Midbrain (tissue), 1 donor: ENCODE measurements at regions not wholly inside any gene's neighbourhood (a gene's known extent, or its start where the extent isn't known, plus 50 kb on each side); places are given as distances from the start of the nearest gene placed in this dataset.

Experiments
- DNase-seq: peaks from one replicate; lab custom pipeline; 2025; lab: John Stamatoyannopoulos, UW

DNA sequence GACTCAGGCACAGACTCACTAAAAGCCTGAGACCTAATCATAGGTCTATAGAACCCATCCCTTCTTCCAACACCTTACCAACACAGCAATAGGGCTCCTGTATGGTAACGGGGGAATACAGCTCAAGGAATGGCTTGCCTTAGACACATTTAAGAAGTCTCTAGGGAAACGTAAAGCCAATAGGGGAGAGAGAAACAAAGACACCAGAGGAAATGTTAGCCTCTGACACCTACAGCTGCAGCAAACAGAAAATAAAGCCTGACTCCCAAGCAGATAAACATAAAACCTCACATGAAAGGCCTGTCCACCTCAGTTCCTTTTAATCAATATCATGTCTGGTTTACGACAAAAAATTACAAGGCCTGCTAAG lies 51.1 kb upstream of the NCOA1 start:
- no peak for DNase-seq

DNA sequence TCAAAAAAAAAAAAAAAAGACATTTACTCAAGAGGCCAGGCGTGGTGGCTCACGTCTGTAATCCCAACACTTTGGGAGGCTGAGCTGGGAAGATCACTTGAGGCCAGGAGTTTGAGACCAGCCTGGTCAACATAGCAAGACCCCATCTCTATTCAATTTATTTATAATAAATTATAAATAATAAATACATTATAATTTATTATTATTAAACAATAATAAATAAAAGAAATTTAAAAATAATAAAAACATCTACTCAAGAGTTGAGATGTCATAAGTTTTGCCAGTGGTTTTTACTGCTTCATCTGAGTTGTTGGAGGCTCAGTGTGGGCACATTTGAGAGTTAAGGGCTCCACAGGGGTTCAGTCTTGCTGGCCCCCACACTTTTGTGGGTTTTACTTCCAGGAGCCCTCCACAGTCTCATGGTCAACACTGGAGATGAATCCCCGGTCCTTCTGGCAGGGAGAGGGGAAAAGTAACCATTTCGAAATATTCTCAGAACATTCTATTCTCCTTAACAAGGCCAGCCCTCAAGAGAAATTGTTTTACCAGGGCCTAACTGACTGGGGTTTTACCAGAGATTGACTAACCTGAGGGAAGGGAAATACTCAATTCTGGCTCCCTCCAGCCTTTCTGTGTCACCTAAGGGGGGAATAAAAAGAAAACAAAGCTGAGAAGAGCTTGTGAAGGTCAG lies 51.6 kb upstream of the NCOA1 start:
- DNase-seq: no peak

GRCh38 chr2:24438106-24438505 lies 52.9 kb upstream of the NCOA1 start:
- DNase-seq: no peak

DNA sequence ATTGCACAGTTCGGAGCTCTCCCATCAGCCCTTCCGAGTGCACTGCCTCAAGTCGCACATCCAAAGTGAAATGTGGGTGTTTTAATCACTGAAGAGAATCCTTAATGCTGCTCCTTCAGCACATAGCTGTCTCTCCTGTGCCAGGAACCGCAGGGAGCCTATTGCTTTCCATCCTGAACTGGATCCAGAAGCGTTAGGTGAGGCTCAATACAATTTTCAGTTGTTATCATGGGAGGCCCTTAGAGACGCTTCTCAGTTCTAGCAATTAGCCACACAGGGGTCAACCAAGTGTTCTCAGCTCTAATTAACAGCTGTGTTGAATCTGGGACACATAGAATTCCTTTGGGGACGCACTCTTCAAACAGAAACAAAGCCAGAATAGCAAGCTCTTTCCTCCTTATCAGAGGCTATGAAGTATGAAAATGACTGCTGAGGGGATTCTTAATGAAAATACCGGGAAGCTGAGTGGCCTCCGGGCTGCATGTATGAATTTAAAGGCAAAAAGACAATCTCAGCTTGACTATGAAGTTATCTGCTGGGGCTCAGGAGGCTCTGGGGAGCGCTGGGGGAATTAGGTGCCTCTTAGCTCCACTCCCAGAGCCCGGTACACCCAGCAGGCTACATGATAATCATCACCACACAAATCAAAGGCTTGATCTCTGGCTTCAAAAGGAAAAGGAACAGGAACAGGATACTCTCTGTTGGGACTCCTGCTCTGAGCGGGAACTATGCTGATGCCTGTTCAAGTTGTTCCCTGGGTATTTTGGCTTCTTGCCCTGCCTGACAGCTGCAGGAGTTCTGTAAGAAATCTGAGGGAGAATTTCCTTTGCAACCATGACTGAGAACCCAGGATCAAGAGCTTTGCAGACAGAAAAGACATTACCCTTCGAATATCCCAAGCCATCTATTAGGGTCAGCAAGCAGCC lies 55.4 kb upstream of the NCOA1 start:
- peak; percentile 58 for DNase-seq

DNA sequence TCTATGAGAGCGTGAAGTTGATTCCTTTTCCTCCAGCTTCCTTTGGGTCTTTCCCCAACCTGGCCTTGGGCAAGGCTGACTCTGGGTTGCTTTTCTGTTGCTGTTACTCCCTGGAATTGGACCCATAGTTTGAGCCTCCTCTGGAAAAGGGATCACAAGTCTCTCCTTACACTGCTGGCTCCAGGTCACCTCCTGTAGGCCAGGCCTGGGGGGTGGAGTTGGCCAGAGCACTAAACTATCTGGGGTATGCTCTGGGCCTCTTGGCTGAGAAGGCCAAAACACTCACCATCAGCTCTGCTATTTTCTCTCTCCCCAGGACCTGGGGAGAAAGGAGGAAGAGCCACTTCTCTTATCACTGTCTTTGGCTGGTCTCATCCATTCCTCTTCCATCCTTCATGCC lies 56.5 kb upstream of the NCOA1 start:
- DNase-seq: no peak

DNA sequence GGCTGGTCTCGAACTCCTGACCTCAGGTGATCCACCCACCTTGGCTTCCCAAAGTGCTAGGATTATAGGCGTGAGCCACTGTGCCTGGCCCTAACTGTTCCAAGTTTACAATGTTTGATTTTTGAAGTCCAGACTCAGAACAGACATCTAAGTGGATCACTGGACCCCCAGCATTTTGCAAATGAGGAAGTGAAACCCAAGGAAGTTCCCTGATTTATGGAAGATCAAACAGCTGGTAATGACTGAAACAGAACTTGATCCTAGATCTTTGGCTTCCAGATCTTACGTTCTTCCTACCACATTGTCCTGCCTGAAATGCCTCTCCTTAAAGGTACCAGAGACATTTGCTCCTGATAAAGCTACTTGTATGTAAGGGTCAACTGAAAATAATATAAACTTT lies 58.3 kb upstream of the NCOA1 start:
- no peak for DNase-seq

DNA sequence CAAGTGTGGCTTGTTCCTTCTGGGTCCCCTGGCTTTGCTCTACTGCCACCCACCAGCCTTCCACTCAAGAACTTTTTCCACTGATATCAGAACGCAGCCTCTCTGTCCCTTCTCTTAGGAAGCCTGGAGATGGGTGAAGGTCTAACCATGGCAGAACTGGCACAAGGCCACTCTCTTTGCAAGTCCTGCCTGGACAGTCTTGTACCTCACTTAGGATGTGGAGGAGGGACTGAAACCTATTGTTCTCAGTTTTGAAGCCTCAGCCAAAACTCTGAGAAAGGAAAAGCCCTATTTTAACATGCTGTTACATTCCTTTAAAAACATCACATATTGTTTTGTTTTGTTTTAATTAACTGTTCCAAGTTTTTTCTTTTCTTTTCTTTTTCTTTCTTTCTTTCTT lies 58.9 kb upstream of the NCOA1 start:
- no peak for DNase-seq

DNA sequence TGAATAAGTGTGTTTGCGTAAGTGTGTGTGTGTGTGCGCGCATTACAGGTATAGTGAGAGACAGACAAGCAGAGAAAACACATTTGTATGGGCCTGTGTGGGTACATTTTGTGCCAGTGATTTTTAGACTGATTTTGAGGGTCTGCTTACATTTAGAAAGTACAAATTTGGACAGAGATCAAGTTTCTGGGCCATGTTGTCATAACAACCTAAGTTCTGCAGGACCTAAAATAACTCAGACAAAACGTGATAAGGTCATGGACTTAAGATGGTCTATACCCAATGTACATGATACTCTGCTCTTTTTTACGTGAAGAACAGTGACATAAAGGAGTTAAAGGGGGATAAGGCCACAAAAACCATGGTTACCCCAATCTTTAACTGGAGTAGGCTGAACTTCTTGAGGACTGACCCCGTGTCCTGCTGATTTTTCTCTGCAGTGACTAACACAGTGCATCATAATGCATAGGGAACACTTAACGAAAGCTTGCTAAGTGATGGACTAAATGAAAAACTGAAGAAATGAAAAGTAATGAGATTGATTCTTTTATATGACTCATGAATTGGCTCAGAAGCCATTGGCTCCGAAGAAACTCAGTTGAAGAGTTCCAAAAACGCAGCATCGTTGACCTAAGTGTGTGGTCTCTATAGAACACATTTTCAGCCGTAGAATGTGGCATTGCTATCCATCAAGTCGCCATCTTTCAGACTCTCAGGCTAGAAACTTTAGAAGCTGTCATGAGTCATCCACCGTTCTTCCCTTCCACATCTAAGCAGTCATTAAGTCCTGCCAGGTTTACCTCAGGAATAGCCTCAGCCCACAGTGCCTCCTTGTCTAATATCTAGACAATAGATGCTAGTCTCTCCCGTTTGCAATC lies 61.6 kb upstream of the NCOA1 start:
- no peak for DNase-seq

GRCh38 chr2:24424387-24424786 lies 64.1 kb upstream of the ITSN2 start:
- no peak for DNase-seq

DNA sequence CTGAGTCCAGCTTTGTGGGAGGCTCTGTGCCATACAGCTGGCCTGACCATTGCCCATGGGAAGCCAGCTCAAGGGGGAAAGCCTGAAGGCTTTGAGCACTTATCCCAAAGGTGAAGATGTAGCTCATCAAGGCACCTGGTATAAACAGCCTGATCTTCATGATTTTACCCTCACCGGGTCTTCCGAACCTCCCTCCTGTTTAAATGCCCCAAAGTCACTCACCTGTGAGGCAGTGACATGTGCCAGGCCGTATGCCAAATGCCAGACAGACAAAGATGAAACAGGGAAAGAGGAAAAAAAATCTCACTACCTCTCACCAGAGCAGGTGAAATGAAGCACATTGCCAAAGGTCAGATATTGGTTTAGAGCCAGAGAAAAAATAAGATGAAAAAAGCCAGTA lies 62.8 kb upstream of the ITSN2 start:
- no peak for DNase-seq

DNA sequence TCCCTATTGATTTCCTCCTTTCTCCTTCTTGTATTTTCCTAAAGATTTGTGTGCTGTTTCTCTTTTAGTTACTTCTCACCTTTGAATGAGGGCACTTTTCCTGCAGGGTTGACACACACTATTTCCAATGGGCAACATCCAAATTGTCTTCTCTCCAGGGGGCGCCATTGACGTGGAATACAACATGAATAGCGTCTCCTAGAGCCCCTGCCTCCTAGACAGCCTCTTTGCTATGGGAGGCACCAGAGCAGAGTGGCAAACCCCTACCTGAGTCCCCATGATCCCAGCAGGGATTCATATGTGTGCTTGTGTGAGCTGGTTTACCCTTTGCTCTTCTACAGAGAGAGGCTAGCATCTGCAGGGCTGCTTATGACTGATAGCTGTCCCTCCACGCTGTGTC lies 61.3 kb upstream of the ITSN2 start:
- peak; percentile 66 for DNase-seq

DNA sequence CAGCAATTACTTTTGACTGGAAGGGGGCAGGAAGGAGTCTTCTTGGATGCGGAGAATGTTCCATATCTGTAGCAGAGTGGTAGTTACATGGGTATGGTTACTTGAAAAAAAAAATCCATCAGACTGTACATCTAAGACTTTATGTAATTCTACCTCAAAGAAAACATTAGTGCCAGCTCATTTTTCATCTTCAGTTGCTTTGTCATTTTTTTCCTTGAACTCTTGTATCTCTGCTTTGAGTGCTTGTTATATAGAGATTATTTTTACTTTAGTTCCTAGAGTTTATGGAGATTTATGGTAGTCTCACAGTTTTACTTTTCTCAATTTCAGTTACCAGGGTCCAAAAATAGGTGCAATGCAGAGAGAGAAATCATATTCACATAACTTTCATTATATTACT lies 60.0 kb upstream of the ITSN2 start:
- no peak for DNase-seq

GRCh38 chr2:24418166-24418841 lies 58.0 kb upstream of the ITSN2 start:
- DNase-seq: no peak

- no peak for DNase-seq
These were observed 52.5 kb upstream of the ITSN2 start for GRCh38 chr2:24412812-24413211.

DNA sequence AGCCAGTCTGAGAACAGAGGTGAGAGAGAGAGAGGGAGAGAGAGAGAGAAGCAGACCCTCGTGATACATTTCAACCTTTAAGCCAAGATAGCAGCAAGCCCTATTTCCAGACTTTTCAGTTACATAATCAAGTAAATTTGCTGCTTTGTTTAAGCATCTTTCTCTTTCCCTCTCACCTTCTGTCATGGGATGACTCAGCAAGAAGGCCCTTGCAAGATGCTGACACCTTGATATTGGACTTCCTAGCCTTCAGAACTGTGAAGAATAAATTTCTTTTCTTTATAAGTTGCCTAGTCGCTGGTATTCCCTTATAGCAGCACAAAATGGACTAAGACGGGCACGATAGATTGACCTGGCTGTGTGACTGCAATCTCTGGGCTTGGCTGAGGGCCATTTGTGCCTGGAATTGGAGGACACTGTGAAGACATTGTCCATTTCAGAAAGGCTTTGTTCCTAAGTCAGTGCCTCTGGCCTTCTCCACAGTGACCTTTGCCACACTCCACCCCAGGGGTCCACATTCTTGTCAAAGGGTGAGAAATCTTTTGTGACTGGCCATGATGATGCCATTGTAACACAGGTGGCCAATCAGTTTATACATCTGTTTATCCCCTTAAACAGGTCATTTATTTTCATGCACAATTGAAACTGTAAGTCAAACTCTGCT lies 51.3 kb upstream of the ITSN2 start:
- DNase-seq: no peak

DNA sequence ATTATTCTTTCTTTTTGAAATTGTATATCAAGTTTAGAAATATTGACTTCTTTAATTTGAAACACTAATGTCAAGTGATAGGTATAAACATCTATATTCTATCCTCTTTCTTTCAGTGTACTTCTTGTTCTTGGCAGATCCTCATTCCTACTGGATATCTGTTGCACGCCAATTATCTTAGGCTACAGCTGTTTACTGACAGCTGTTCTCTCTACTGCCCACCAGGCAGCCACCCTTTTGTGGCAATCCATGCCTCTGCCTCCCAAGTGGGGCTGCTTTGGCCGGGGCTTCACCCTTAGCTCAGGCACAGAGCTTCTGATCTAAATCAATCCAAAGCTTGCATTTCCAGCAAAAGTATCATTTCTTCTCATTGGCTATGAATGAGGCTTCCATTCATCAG lies 50.6 kb upstream of the ITSN2 start:
- no peak for DNase-seq

DNA sequence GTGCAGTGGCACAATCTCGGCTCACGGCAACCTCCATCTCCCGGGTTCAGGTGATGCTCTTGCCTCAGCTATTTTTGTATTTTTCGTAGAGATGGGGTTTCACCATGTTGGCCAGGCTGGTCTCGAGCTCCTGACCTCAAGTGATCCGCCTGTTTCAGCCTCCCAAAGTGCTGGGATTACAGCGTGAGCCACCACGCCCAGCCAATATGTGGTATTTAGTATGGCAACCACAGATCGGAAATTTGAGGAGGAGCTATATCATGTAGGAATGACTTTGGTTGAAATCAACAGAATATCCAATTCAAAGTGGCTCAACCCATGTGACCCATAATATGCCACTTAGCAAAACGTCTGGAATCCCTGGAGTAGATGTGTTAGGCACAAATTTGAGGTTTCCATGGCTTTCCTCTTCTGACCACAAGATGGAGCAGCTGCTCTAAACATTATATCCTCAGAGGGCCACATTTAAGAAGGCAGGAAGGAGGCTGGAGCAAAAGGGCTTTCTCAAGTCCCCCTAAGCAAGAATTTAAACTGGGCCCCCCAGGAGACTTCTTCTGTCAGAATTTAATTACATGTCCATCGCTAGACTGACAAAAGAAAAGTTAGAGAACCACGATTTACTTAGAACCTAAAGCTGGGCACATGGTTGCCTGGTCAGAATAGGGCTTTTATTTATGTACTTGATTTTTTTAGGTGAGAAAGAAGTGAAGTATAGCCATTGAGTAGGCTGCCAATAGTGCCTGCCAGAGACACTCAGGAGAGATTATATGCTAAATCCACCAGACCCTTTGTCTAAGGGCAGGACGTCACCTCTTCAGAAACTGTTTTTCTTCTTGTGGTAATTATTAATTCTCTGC lies 49.6 kb upstream of the ITSN2 start:
- peak; percentile 77 for DNase-seq
